ENCODE measurements at regions not wholly inside any gene's neighbourhood (a gene's known extent, or its start where the extent isn't known, plus 50 kb on each side); places are given as distances from the start of the nearest gene placed in this dataset.

DNA sequence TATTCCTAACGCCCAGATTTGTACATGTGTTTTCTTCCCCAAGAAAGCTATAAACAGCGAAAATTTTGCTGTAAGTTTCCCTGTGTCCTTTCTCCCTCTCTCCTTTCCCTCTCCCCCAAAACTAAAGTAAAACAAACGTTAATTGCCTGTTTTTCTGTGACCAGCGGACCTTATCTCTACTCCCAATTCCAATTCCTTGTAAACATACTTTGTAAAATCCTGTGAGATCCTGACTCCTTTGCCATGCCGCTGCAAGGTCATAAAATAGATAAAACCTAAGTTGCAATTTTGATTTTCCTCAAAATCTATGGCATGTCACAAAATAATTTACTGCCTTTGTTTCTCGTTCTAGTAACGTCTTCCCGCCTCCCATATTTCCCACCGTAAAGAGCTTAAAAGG lies 217.6 kb downstream of the USP6NL start:
- H3K27ac ChIP-seq (ENCODE audit: poor library complexity, severe bottlenecking), result no peak overlapping the region
- no peaks in the 10 kb centered on the region for H3K27me3 ChIP-seq (ENCODE audit: insufficient read depth, poor library complexity, severe bottlenecking)
- TF ChIP-seq, protein P1, sequence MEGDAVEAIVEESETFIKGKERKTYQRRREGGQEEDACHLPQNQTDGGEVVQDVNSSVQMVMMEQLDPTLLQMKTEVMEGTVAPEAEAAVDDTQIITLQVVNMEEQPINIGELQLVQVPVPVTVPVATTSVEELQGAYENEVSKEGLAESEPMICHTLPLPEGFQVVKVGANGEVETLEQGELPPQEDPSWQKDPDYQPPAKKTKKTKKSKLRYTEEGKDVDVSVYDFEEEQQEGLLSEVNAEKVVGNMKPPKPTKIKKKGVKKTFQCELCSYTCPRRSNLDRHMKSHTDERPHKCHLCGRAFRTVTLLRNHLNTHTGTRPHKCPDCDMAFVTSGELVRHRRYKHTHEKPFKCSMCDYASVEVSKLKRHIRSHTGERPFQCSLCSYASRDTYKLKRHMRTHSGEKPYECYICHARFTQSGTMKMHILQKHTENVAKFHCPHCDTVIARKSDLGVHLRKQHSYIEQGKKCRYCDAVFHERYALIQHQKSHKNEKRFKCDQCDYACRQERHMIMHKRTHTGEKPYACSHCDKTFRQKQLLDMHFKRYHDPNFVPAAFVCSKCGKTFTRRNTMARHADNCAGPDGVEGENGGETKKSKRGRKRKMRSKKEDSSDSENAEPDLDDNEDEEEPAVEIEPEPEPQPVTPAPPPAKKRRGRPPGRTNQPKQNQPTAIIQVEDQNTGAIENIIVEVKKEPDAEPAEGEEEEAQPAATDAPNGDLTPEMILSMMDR (IDR thresholded peaks at IDR 0.05; ENCODE audit: poor library complexity, severe bottlenecking), result no peak
- H3K9me3 ChIP-seq (ENCODE audit: severe bottlenecking), result no peaks in the 10 kb centered on the region
- no peaks in the 10 kb centered on the region for H3K36me3 ChIP-seq (ENCODE audit: low read depth)
- DNase-seq (ENCODE audit: low spot score) (no peak), ATAC-seq (ENCODE audit: low read depth) (no peak)
- no peaks in the 10 kb centered on the region for H3K4me1 ChIP-seq (ENCODE audit: insufficient read depth, poor library complexity, severe bottlenecking)
- H3K4me3 ChIP-seq (ENCODE audit: severe bottlenecking), result no peak overlapping the region

DNA sequence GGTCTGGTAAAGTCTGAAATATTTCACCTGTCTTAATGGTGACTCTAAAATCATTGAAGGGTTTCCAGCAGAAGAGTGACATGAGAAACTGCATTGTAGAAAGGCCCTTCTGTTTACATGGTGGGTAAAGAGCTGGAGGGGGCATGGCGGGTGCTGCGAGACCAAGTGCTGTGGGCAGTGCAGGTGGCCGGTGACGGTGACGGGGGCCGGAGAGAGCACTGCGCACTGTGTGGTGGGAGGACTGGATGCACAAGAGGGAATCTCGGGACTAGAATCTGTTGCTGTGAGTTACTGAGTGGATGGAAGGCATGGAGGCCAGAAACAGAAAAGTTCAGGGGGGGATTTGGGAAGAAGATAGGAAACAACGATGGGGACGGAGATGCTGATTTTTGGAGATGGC lies 218.7 kb downstream of the USP6NL start:
- Histone ChIP-seq H3K36me3 (ENCODE audit: low read depth) (no peaks in the 10 kb centered on the region), H3K27me3 (ENCODE audit: insufficient read depth, poor library complexity, severe bottlenecking) (no peaks in the 10 kb centered on the region), H3K4me3 (ENCODE audit: severe bottlenecking) (no peak overlapping the region), H3K27ac (ENCODE audit: poor library complexity, severe bottlenecking) (no peak overlapping the region), H3K4me1 (ENCODE audit: insufficient read depth, poor library complexity, severe bottlenecking) (no peaks in the 10 kb centered on the region), H3K9me3 (ENCODE audit: severe bottlenecking) (no peaks in the 10 kb centered on the region)
- TF ChIP-seq, protein P1 (IDR thresholded peaks at IDR 0.05; ENCODE audit: poor library complexity, severe bottlenecking), result no peak
- ATAC-seq (ENCODE audit: low read depth), result no peak
- no peak for DNase-seq (ENCODE audit: low spot score)

DNA sequence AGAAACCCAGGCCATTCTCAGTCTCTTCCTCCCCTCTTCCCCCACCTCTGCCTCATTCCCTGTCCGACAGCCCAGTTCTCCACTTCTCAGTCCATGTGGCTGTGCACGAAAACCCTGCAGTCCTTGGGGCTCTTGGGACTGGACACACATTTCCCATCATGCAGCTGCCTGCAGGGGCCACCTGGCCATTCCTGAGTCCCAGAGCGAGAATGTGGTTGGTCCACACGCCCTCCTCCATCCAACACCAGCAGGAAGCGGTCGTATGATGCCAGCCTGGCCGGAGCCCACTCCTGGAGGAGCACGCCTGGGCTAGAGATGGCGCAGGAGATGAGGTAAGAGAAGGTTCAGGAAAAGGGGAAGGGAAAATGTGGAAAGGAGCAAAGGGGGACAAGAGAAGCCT lies 222.5 kb downstream of the USP6NL start:
- no peaks in the 10 kb centered on the region for H3K27me3 ChIP-seq (ENCODE audit: insufficient read depth, poor library complexity, severe bottlenecking)
- no peak for ATAC-seq (ENCODE audit: low read depth)
- TF ChIP-seq, protein P1 (IDR thresholded peaks at IDR 0.05; ENCODE audit: poor library complexity, severe bottlenecking), result no peak

DNA sequence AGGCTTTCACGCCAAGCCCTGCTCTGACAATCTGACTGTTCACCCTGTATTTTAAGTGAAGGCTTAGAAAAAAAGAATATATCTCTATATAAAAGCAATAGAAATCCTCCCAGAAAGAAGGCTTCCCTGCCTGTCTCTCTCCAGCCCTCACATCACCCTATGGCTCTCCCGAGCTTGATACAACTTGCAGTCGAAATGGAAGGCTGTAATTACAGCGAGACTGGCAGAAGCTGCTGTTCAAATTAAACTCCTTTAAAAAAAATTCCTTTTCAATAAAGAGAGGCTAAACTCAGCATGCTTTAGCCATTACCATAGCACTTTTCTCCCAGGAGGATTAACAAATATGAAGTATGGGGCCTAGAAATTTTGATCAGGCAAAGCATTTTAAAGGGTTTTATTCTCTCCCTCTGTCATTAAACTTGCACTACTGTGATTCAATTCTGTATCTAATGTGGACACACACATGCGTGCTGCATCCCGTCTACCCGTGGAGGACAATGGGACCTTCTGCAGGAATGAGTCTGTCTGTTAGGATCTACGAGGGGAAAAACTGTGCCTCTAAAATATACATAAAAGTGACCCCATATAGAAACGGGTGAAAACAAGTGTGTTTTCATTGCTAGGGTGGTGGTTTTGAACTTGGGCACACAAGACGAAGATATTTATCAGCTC lies 223.8 kb downstream of the USP6NL start:
- DNase-seq (ENCODE audit: low spot score) (no peak), ATAC-seq (ENCODE audit: low read depth) (no peak)
- Histone ChIP-seq H3K4me3 (ENCODE audit: severe bottlenecking) (no peak overlapping the region), H3K9me3 (ENCODE audit: severe bottlenecking) (no peaks in the 10 kb centered on the region), H3K4me1 (ENCODE audit: insufficient read depth, poor library complexity, severe bottlenecking) (no peaks in the 10 kb centered on the region), H3K36me3 (ENCODE audit: low read depth) (no peaks in the 10 kb centered on the region), H3K27me3 (ENCODE audit: insufficient read depth, poor library complexity, severe bottlenecking) (no peaks in the 10 kb centered on the region), H3K27ac (ENCODE audit: poor library complexity, severe bottlenecking) (no peak overlapping the region)
- TF ChIP-seq, protein P1 (IDR thresholded peaks at IDR 0.05; ENCODE audit: poor library complexity, severe bottlenecking), result no peak

More for the DNA sequence above, 222.5 kb downstream of the USP6NL start:
- DNase-seq (ENCODE audit: low spot score), result no peak
- Histone ChIP-seq H3K4me3 (ENCODE audit: severe bottlenecking) (no peak overlapping the region), H3K9me3 (ENCODE audit: severe bottlenecking) (no peaks in the 10 kb centered on the region), H3K4me1 (ENCODE audit: insufficient read depth, poor library complexity, severe bottlenecking) (no peaks in the 10 kb centered on the region), H3K36me3 (ENCODE audit: low read depth) (no peaks in the 10 kb centered on the region), H3K27ac (ENCODE audit: poor library complexity, severe bottlenecking) (no peak overlapping the region)

DNA sequence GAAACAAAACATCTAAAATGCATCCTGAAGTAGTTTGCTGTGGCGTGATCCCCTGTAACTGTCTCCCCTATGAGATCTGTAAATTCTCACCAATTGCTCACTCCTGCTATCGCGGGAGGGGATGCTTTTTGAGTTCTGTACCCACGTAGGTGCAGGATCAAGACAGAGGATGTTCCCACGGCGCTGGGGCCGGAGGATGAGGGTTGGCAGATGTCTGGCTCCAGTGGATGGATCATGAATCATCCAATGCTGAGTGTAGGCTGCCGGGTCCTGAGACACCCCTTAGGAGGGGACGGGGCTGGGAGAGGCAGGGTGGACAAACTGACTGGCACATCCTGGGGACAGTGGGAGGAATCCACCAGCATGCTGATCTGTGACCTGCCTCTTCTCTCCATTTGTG lies 224.4 kb downstream of the USP6NL start:
- Histone ChIP-seq H3K27ac (ENCODE audit: poor library complexity, severe bottlenecking) (no peak overlapping the region), H3K4me3 (ENCODE audit: severe bottlenecking) (no peak overlapping the region), H3K4me1 (ENCODE audit: insufficient read depth, poor library complexity, severe bottlenecking) (no peaks in the 10 kb centered on the region), H3K27me3 (ENCODE audit: insufficient read depth, poor library complexity, severe bottlenecking) (no peaks in the 10 kb centered on the region), H3K36me3 (ENCODE audit: low read depth) (no peaks in the 10 kb centered on the region), H3K9me3 (ENCODE audit: severe bottlenecking) (no peaks in the 10 kb centered on the region)
- TF ChIP-seq, protein P1 (IDR thresholded peaks at IDR 0.05; ENCODE audit: poor library complexity, severe bottlenecking), result no peak
- no peak for ATAC-seq (ENCODE audit: low read depth)
- no peak for DNase-seq (ENCODE audit: low spot score)
